NCI-H460 (cell line): ENCODE measurements at regions not wholly inside any gene's neighbourhood (a gene's known extent, or its start where the extent isn't known, plus 50 kb on each side); places are given as distances from the start of the nearest gene placed in this dataset.

Source experiments
- DNase-seq: peaks from one replicate; pipeline ENCODE4 v3.0.0-alpha.2; 2016; ENCODE audit warnings: low read depth; ENCODE audit errors: extremely low read depth

GRCh38 chr14:26849514-26849913 is 251.7 kb upstream of the NOVA1 start:
- DNase-seq = no peak

GRCh38 chr14:26851793-26852192 is 254.0 kb upstream of the NOVA1 start:
- no peak for DNase-seq

GRCh38 chr14:26855077-26855753 is 257.4 kb upstream of the NOVA1 start:
- DNase-seq = no peak

- no peak for DNase-seq
These were observed 259.2 kb upstream of the NOVA1 start for GRCh38 chr14:26856876-26857518.

- no peak for DNase-seq
These were observed 261.6 kb upstream of the NOVA1 start for GRCh38 chr14:26859483-26859882.

GRCh38 chr14:26860111-26860510 is 262.3 kb upstream of the NOVA1 start:
- no peak for DNase-seq

- DNase-seq = no peak
These were observed 265.9 kb upstream of the NOVA1 start for GRCh38 chr14:26863736-26864135.

- no peak for DNase-seq
These were observed 268.9 kb upstream of the NOVA1 start for GRCh38 chr14:26866721-26867120.

GRCh38 chr14:26867171-26867757 is 269.4 kb upstream of the NOVA1 start:
- DNase-seq = peak; percentile 47

GRCh38 chr14:26870096-26870495 is 272.3 kb upstream of the NOVA1 start:
- DNase-seq = no peak

GRCh38 chr14:26870722-26871617 is 273.1 kb upstream of the NOVA1 start:
- no peak for DNase-seq

- DNase-seq = no peak
These were observed 274.9 kb upstream of the NOVA1 start for GRCh38 chr14:26872515-26873361.

GRCh38 chr14:26873362-26873960 is 275.6 kb upstream of the NOVA1 start:
- no peak for DNase-seq

GRCh38 chr14:26887847-26888246 is 290.0 kb upstream of the NOVA1 start:
- DNase-seq = no peak

- no peak for DNase-seq
These were observed 290.8 kb upstream of the NOVA1 start for GRCh38 chr14:26888592-26888991.

GRCh38 chr14:26896447-26896846 is 298.6 kb upstream of the NOVA1 start:
- DNase-seq = no peak

GRCh38 chr14:26897196-26897595 is 299.4 kb upstream of the NOVA1 start:
- no peak for DNase-seq

- DNase-seq = no peak
These were observed 307.4 kb upstream of the NOVA1 start for GRCh38 chr14:26905229-26905628.

GRCh38 chr14:26913786-26914185 is 316.0 kb upstream of the NOVA1 start:
- no peak for DNase-seq

- peak; percentile 13 for DNase-seq
These were observed 319.3 kb upstream of the NOVA1 start for GRCh38 chr14:26917086-26917485.
